Spleen (tissue), 11 donors: ENCODE measurements at regions not wholly inside any gene's neighbourhood (a gene's known extent, or its start where the extent isn't known, plus 50 kb on each side); places are given as distances from the start of the nearest gene placed in this dataset.

Experiments
- DNase-seq: peaks from one replicate; pipeline ENCODE4 v3.0.0-alpha.2; 2020
- H3K27ac ChIP-seq, 8 donors: fragments of 200-600 bp; sonication (generic) in 7 of 8; 1 replicate in 4 of 8; 2 replicates in 4 of 8; pipeline versions ENCODE4 v1.5.0 to v1.8.0; 2016 to 2021; ENCODE audit warnings: inconsistent platforms in 4 of 8, mild to moderate bottlenecking in 4 of 8, moderate library complexity in 1 of 8
- H3K27me3 ChIP-seq, 7 donors: fragments of 200-600 bp; sonication (generic) in 6 of 7; replicated peaks in 1 of 7; 1 replicate in 4 of 7; 2 replicates in 3 of 7; pipeline versions ENCODE4 v1.5.0 to v1.8.0; 2016 to 2021; ENCODE audit warnings: inconsistent platforms in 3 of 7, mild to moderate bottlenecking in 1 of 7
- H3K36me3 ChIP-seq, 6 donors: fragments of 200-600 bp; sonication (generic) in 5 of 6; 1 replicate in 4 of 6; 2 replicates in 2 of 6; pipeline versions ENCODE4 v1.5.0 to v1.8.0; 2016 to 2021; ENCODE audit warnings: inconsistent platforms in 2 of 6
- H3K4me1 ChIP-seq, 6 donors: fragments of 200-600 bp; sonication (generic) in 5 of 6; 1 replicate in 3 of 6; 2 replicates in 3 of 6; pipeline versions ENCODE4 v1.5.0 to v1.8.0; 2016 to 2021; ENCODE audit warnings: inconsistent platforms in 3 of 6
- H3K4me3 ChIP-seq, 8 donors: fragments of 200-600 bp; sonication (generic) in 7 of 8; 1 replicate in 4 of 8; 2 replicates in 4 of 8; pipeline versions ENCODE4 v1.5.0 to v1.8.0; 2016 to 2021; ENCODE audit warnings: inconsistent platforms in 4 of 8, mild to moderate bottlenecking in 4 of 8, moderate library complexity in 2 of 8
- H3K9me3 ChIP-seq, 8 donors: fragments of 200-600 bp; sonication (generic) in 7 of 8; 1 replicate in 4 of 8; 2 replicates in 4 of 8; pipeline versions ENCODE4 v1.5.0 to v1.8.0; 2016 to 2021; ENCODE audit warnings: inconsistent platforms in 4 of 8
- CTCF ChIP-seq, 11 experiments: fragments of 200-600 bp in 7 of 11; fragments of 450-650 bp in 4 of 11; sonication (generic) in 4 of 11; IDR thresholded peaks in 8 of 11; conservative IDR thresholded peaks in 3 of 11; 1 replicate in 7 of 11; 2 replicates in 4 of 11; pipeline versions ENCODE4 v1.4.0 to v1.8.0; 2016 to 2021; ENCODE audit warnings: antibody characterized with exemption in 11 of 11, inconsistent platforms in 4 of 11, mild to moderate bottlenecking in 1 of 11
- POLR2A ChIP-seq, 3 donors: fragments of 450-650 bp; IDR thresholded peaks; one replicate each; pipeline ENCODE4 v1.5.1; 2017; ENCODE audit warnings: antibody characterized with exemption in 3 of 3, mild to moderate bottlenecking in 1 of 3
- POLR2AphosphoS5 ChIP-seq, 3 donors: sonication (generic); formaldehyde crosslinking; IDR thresholded peaks; one replicate each; pipeline ENCODE4 v1.5.1; 2017; ENCODE audit warnings: antibody characterized with exemption in 3 of 3
- WGBS, 5 donors: extraction: QIAGEN DNeasy Blood & Tissue Kit in 3 of 5; methylation state at CpG; one replicate each; pipeline versions ENCODE4 v1.1.5 to v1.1.7; 2013 to 2018; 5-methylcytosine and 5-hydroxymethylcytosine counted together
- intact Hi-C: fragments of 100-400 bp; cut with DNase I; formaldehyde crosslinking; loops from one replicate; pipeline ENCODE4 v1.15.0; 2023; ENCODE audit warnings: low total_unique reads
- donor health status: healthy with polysubstance abuse.
- donor health status: DM: no; HTN: no; CAD: no; lungs with moderate emphysema.
- donor health status: DM: no; HTN: no; CAD: no.
- donor health status: Bipolar disorder and iron deficiency.
- donor health status: healthy.
- donor health status: DM: no; HTN: no; CAD: no.
- donor health status: DM: yes; HTN: yes; CAD: no.

GRCh38 chr5:27489701-27490100, 451.3 kb upstream of the CDH9 start:
- no peak for TF ChIP-seq CTCF (IDR thresholded peaks at IDR 0.05 in 8 of 11, conservative IDR thresholded peaks at IDR 0.05 in 3 of 11)
- no peak for TF ChIP-seq POLR2A (IDR thresholded peaks at IDR 0.05)
- intact Hi-C loops: no loop called here
- Histone ChIP-seq H3K9me3 (peaks cover 0 to 18% (median 0%) of the 10 kb centered on the region in 8 donors), H3K27ac (no peak overlapping the region), H3K4me1 (no peaks in the 10 kb centered on the region), H3K27me3 (no peaks in the 10 kb centered on the region), H3K36me3 (no peaks in the 10 kb centered on the region), H3K4me3 (no peak overlapping the region)
- WGBS, 5 donors: 65 to 91% (median 78%) methylated on average over 1 of the region's 1 CpG
- DNase-seq: no peak

- Histone ChIP-seq H3K9me3 (peaks cover 0 to 17% (median 6%) of the 10 kb centered on the region in 8 donors), H3K36me3 (no peaks in the 10 kb centered on the region), H3K4me3 (no peak overlapping the region), H3K27ac (no peak overlapping the region), H3K4me1 (no peaks in the 10 kb centered on the region), H3K27me3 (no peaks in the 10 kb centered on the region)
- WGBS, 5 donors: 37 to 89% (median 53%) methylated on average over 1 of the region's 1 CpG
- DNase-seq: no peak
- no peak for TF ChIP-seq POLR2A (IDR thresholded peaks at IDR 0.05)
- TF ChIP-seq CTCF (IDR thresholded peaks at IDR 0.05 in 8 of 11, conservative IDR thresholded peaks at IDR 0.05 in 3 of 11): no peak
- no peak for TF ChIP-seq POLR2AphosphoS5 (IDR thresholded peaks at IDR 0.05)
- intact Hi-C loops: no loop called here
Observed at GRCh38 chr5:27482663-27483062, 444.3 kb upstream of the CDH9 start.

DNA sequence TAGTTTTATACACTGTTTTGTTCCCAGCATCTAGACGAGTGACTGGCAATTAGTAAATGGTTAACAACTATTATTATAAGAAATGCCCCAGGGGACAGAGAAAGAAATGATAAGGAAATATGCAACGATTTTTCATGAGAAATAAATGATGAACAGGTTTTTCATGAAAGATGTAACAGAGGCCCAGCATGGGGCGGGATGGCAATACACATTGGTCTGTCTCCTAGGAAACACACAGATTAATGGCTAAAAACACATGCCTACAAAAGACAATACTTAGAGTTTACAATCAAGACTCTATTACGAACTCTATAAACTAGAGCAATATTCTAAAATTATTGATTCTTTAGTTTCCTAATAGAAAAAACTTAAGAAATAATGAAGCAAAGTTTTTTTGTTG, 441.5 kb upstream of the CDH9 start:
- no peak overlapping the region for H3K4me3 ChIP-seq
- H3K9me3 ChIP-seq: peaks cover 0 to 45% (median 34%) of the 10 kb centered on the region in 8 donors
- intact Hi-C loops: no loop called here
- H3K4me1 ChIP-seq: no peaks in the 10 kb centered on the region
- WGBS, 5 donors: 75 to 86% (median 83%) methylated on average over 4 of the region's 4 CpGs
- no peaks in the 10 kb centered on the region for H3K36me3 ChIP-seq
- no peaks in the 10 kb centered on the region for H3K27me3 ChIP-seq
- DNase-seq: no peak
- H3K27ac ChIP-seq: no peak overlapping the region
- TF ChIP-seq POLR2A (IDR thresholded peaks at IDR 0.05): no peak

GRCh38 chr5:27477550-27477949, 439.2 kb upstream of the CDH9 start:
- no peaks in the 10 kb centered on the region for H3K27me3 ChIP-seq
- H3K4me1 ChIP-seq: no peaks in the 10 kb centered on the region
- intact Hi-C loops: no loop called here
- TF ChIP-seq POLR2AphosphoS5 (IDR thresholded peaks at IDR 0.05): no peak
- no peak for TF ChIP-seq CTCF (IDR thresholded peaks at IDR 0.05 in 8 of 11, conservative IDR thresholded peaks at IDR 0.05 in 3 of 11)
- TF ChIP-seq POLR2A (IDR thresholded peaks at IDR 0.05): no peak
- no peak for DNase-seq
- WGBS, 5 donors: 53 to 73% (median 73%) methylated on average over 4 of the region's 4 CpGs
- no peaks in the 10 kb centered on the region for H3K36me3 ChIP-seq
- H3K4me3 ChIP-seq: no peak overlapping the region
- H3K27ac ChIP-seq: no peak overlapping the region
- H3K9me3 ChIP-seq: peaks cover 0 to 66% (median 35%) of the 10 kb centered on the region in 8 donors

GRCh38 chr5:27476356-27476988, 438.1 kb upstream of the CDH9 start:
- H3K27ac ChIP-seq: no peak overlapping the region
- no peaks in the 10 kb centered on the region for H3K36me3 ChIP-seq
- H3K4me1 ChIP-seq: no peaks in the 10 kb centered on the region
- H3K9me3 ChIP-seq: peaks cover 0 to 75% (median 38%) of the 10 kb centered on the region in 8 donors
- DNase-seq: no peak
- H3K4me3 ChIP-seq: no peak overlapping the region
- intact Hi-C loops: no loop called here
- H3K27me3 ChIP-seq: no peaks in the 10 kb centered on the region
- TF ChIP-seq POLR2AphosphoS5 (IDR thresholded peaks at IDR 0.05) (no peak), CTCF (IDR thresholded peaks at IDR 0.05 in 8 of 11, conservative IDR thresholded peaks at IDR 0.05 in 3 of 11) (no peak)
- 62 to 83% (median 72%) methylated on average over 2 of the region's 2 CpGs for WGBS, 5 donors
